T-cell (primary cell): ENCODE measurements at regions not wholly inside any gene's neighbourhood (a gene's known extent, or its start where the extent isn't known, plus 50 kb on each side); places are given as distances from the start of the nearest gene placed in this dataset.

Source experiments
- ATAC-seq, 4 experiments: fragments of 200-7000 bp in 3 of 4; fragments of 150-1000 bp in 1 of 4; cut with Tn5 transposase; replicated peaks in 1 of 4; 1 replicate in 3 of 4; 2 replicates in 1 of 4; pipeline ENCODE4 v1.10.0; 2021; ENCODE audit warnings: moderate library complexity in 3 of 4, mild to moderate bottlenecking in 2 of 4, moderate number of reproducible peaks in 1 of 4
- CTCF ChIA-PET, 2 donors: fragments of 300-600 bp; sonication (Branson Sonifier 250); formaldehyde crosslinking; loops; one replicate each; lab custom pipeline; 2022; ENCODE audit warnings: antibody characterized with exemption in 2 of 2; lab: Charles Lee
- POLR2A ChIA-PET, 2 donors: fragments of 300-600 bp; sonication (Branson Sonifier 250); formaldehyde crosslinking; loops; one replicate each; lab custom pipeline; 2022; ENCODE audit warnings: antibody characterized with exemption in 2 of 2; lab: Charles Lee
- DNase-seq, 35 experiments: peaks; one replicate each; pipeline versions ENCODE4 v3.0.0 to v3.0.0-alpha.2; 2013 to 2023
- H3K27ac ChIP-seq: one replicate; pipeline ENCODE4 v1.5.1; 2013; ENCODE audit warnings: low read length
- H3K27me3 ChIP-seq, 2 experiments: replicated peaks in 1 of 2; 1 replicate in 1 of 2; 2 replicates in 1 of 2; pipeline versions ENCODE4 v1.6.1 to v1.7.0; 2013; ENCODE audit warnings: low read length in 1 of 2, mixed read lengths in 1 of 2; ENCODE audit not compliant: control insufficient read depth in 2 of 2, insufficient read depth in 2 of 2; ENCODE audit errors: extremely low read depth in 1 of 2
- H3K36me3 ChIP-seq, 2 donors: 1 replicate in 1 of 2; 2 replicates in 1 of 2; pipeline versions ENCODE4 v1.6.1 to v1.7.0; 2013; ENCODE audit warnings: low read length in 1 of 2; ENCODE audit not compliant: control insufficient read depth in 2 of 2, insufficient read depth in 1 of 2; ENCODE audit errors: extremely low read depth in 1 of 2
- H3K4me1 ChIP-seq, 2 experiments: 1 replicate in 1 of 2; 2 replicates in 1 of 2; pipeline versions ENCODE4 v1.6.1 to v1.7.0; 2013; ENCODE audit warnings: low read length in 2 of 2, mixed read lengths in 1 of 2; ENCODE audit not compliant: insufficient read depth in 2 of 2, control insufficient read depth in 1 of 2; ENCODE audit errors: extremely low read depth in 1 of 2
- H3K4me3 ChIP-seq, 2 donors: 1 replicate in 1 of 2; 2 replicates in 1 of 2; pipeline versions ENCODE4 v1.5.1 to v1.7.0; 2013; ENCODE audit warnings: mild to moderate bottlenecking in 2 of 2, low read length in 1 of 2, moderate library complexity in 1 of 2; ENCODE audit not compliant: control insufficient read depth in 1 of 2; ENCODE audit errors: extremely low read depth in 1 of 2
- H3K9me3 ChIP-seq: 2 replicates; pipeline ENCODE4 v1.7.0; 2013
- H3K27ac Mint-ChIP-seq, 2 donors: one replicate each; pipeline ENCODE4 v1.8.0; 2020 to 2021; ENCODE audit warnings: mild to moderate bottlenecking in 2 of 2, mixed read lengths in 2 of 2
- H3K27me3 Mint-ChIP-seq, 2 donors: one replicate each; pipeline ENCODE4 v1.8.0; 2021 to 2022; ENCODE audit warnings: mixed read lengths in 2 of 2
- H3K36me3 Mint-ChIP-seq: one replicate; pipeline ENCODE4 v1.8.0; 2021; ENCODE audit warnings: mixed read lengths
- H3K4me1 Mint-ChIP-seq, 3 donors: one replicate each; pipeline ENCODE4 v1.8.0; 2020 to 2022; ENCODE audit warnings: mixed read lengths in 3 of 3, mild to moderate bottlenecking in 1 of 3
- H3K4me3 Mint-ChIP-seq, 3 donors: one replicate each; pipeline ENCODE4 v1.8.0; 2020 to 2022; ENCODE audit warnings: mild to moderate bottlenecking in 3 of 3, mixed read lengths in 3 of 3, moderate library complexity in 3 of 3
- H3K9me3 Mint-ChIP-seq, 3 donors: one replicate each; pipeline ENCODE4 v1.8.0; 2020 to 2022; ENCODE audit warnings: mixed read lengths in 3 of 3
- WGBS: methylation state at CpG from one replicate; pipeline ENCODE4 v1.1.5; 2013; ENCODE audit warnings: missing lambda C conversion rate; ENCODE audit not compliant: insufficient coverage; 5-methylcytosine and 5-hydroxymethylcytosine counted together

GRCh38 chr9:93843396-93843795 lies 111.8 kb downstream of the BARX1 start:
- CTCF ChIA-PET: interaction anchor here in 1 of 2 donors (0.7 kb wide), 1 partner anchor 16 kb away, joined by 3 read pairs; no protein-coding TSS in a partner anchor
- Mint-ChIP-seq H3K4me1 (no peaks in the 10 kb centered on the region), H3K27me3 (peaks cover 35 to 40% of the 10 kb centered on the region in 2 donors), H3K36me3 (no peaks in the 10 kb centered on the region), H3K27ac (no peak overlapping the region), H3K9me3 (peaks cover 5 to 18% (median 15%) of the 10 kb centered on the region in 3 donors), H3K4me3 (no peak overlapping the region)
- DNase-seq (no peak), ATAC-seq (no peak)
- POLR2A ChIA-PET: no interaction called here
- no peak overlapping the region for H3K27ac ChIP-seq
- H3K4me1 ChIP-seq: no peaks in the 10 kb centered on the region
- no peaks in the 10 kb centered on the region for H3K9me3 ChIP-seq
- H3K36me3 ChIP-seq: no peaks in the 10 kb centered on the region
- H3K4me3 ChIP-seq: no peak overlapping the region
- H3K27me3 ChIP-seq: peaks cover 0 to 2% of the 10 kb centered on the region in 2 experiments
- WGBS: no CpG with 5 or more reads among the region's 3 CpGs

GRCh38 chr9:93830606-93831005 lies 124.5 kb downstream of the BARX1 start:
- Mint-ChIP-seq H3K27me3 (peaks cover 41 to 46% of the 10 kb centered on the region in 2 donors), H3K36me3 (no peaks in the 10 kb centered on the region), H3K4me3 (no peak overlapping the region), H3K27ac (no peak overlapping the region), H3K4me1 (peaks cover 10 to 15% (median 10%) of the 10 kb centered on the region in 3 donors), H3K9me3 (peaks cover 0 to 25% (median 7%) of the 10 kb centered on the region in 3 donors)
- DNase-seq: no peak
- Histone ChIP-seq H3K27me3 (peaks cover 5 to 55% of the 10 kb centered on the region in 2 experiments), H3K4me3 (no peak overlapping the region), H3K27ac (no peak overlapping the region), H3K9me3 (no peaks in the 10 kb centered on the region), H3K4me1 (peaks cover 0 to 15% of the 10 kb centered on the region in 2 experiments), H3K36me3 (no peaks in the 10 kb centered on the region)
- ChIA-PET CTCF (no interaction called here), POLR2A (no interaction called here)
- ATAC-seq: no peak
- WGBS: 73% methylated on average over 8 of the region's 9 CpGs

- WGBS: no CpG with 5 or more reads among the region's 8 CpGs
- no peak for ATAC-seq
- Mint-ChIP-seq H3K9me3 (peaks cover 0 to 20% (median 5%) of the 10 kb centered on the region in 3 donors), H3K36me3 (no peaks in the 10 kb centered on the region), H3K27me3 (peaks cover 40 to 49% of the 10 kb centered on the region in 2 donors), H3K4me3 (no peak overlapping the region), H3K4me1 (peaks cover 10 to 15% (median 10%) of the 10 kb centered on the region in 3 donors), H3K27ac (no peak overlapping the region)
- CTCF ChIA-PET: interaction anchor here in 1 of 2 donors (0.6 kb wide), 1 partner anchor 89 kb away, joined by 11 read pairs; no protein-coding TSS in a partner anchor
- Histone ChIP-seq H3K27me3 (peaks cover 5 to 59% of the 10 kb centered on the region in 2 experiments), H3K4me3 (no peak overlapping the region), H3K4me1 (peaks cover 0 to 15% of the 10 kb centered on the region in 2 experiments), H3K9me3 (no peaks in the 10 kb centered on the region), H3K36me3 (no peaks in the 10 kb centered on the region), H3K27ac (no peak overlapping the region)
- POLR2A ChIA-PET: no interaction called here
- no peak for DNase-seq
Observed at GRCh38 chr9:93830012-93830596, 125.1 kb downstream of the BARX1 start.

- no peaks in the 10 kb centered on the region for H3K36me3 ChIP-seq
- H3K36me3 Mint-ChIP-seq: no peaks in the 10 kb centered on the region
- H3K27me3 Mint-ChIP-seq: peaks cover 44 to 56% of the 10 kb centered on the region in 2 donors
- DNase-seq (peak in 1 of 35 experiments; percentile 3), ATAC-seq (no peak)
- H3K27ac Mint-ChIP-seq: no peak overlapping the region
- peaks cover 0 to 15% of the 10 kb centered on the region in 2 experiments for H3K4me1 ChIP-seq
- no peak overlapping the region for H3K4me3 ChIP-seq
- H3K27me3 ChIP-seq: peaks cover 5 to 65% of the 10 kb centered on the region in 2 experiments
- no peak overlapping the region for H3K4me3 Mint-ChIP-seq
- peaks cover 0 to 20% (median 5%) of the 10 kb centered on the region in 3 donors for H3K9me3 Mint-ChIP-seq
- no peak overlapping the region for H3K27ac ChIP-seq
- CTCF ChIA-PET: interaction anchor here in 1 of 2 donors (0.6 kb wide), 1 partner anchor 90 kb away, joined by 11 read pairs; no protein-coding TSS in a partner anchor
- H3K9me3 ChIP-seq: no peaks in the 10 kb centered on the region
- peaks cover 10 to 15% (median 10%) of the 10 kb centered on the region in 3 donors for H3K4me1 Mint-ChIP-seq
- WGBS: 71% methylated on average over 10 of the region's 15 CpGs
- POLR2A ChIA-PET: no interaction called here
Observed at GRCh38 chr9:93829271-93830011, 125.7 kb downstream of the BARX1 start.

GRCh38 chr9:93828331-93829097 lies 126.6 kb downstream of the BARX1 start:
- no peaks in the 10 kb centered on the region for H3K9me3 ChIP-seq
- DNase-seq (no peak), ATAC-seq (no peak)
- H3K27me3 Mint-ChIP-seq: peaks cover 48 to 61% of the 10 kb centered on the region in 2 donors
- H3K4me1 Mint-ChIP-seq: peaks cover 10 to 15% (median 10%) of the 10 kb centered on the region in 3 donors
- CTCF ChIA-PET: no interaction called here
- H3K9me3 Mint-ChIP-seq: peaks cover 0 to 15% (median 5%) of the 10 kb centered on the region in 3 donors
- POLR2A ChIA-PET: no interaction called here
- H3K4me3 Mint-ChIP-seq: no peak overlapping the region
- H3K27ac Mint-ChIP-seq: peak overlapping the region in 1 of 2 donors; percentile 49
- peaks cover 5 to 72% of the 10 kb centered on the region in 2 experiments for H3K27me3 ChIP-seq
- H3K4me1 ChIP-seq: peaks cover 0 to 15% of the 10 kb centered on the region in 2 experiments
- no peak overlapping the region for H3K27ac ChIP-seq
- H3K36me3 Mint-ChIP-seq: no peaks in the 10 kb centered on the region
- no peaks in the 10 kb centered on the region for H3K36me3 ChIP-seq
- H3K4me3 ChIP-seq: no peak overlapping the region
- WGBS: 89% methylated on average over 7 of the region's 13 CpGs
